MM.1S (cell line): ENCODE measurements at regions not wholly inside any gene's neighbourhood (a gene's known extent, or its start where the extent isn't known, plus 50 kb on each side); places are given as distances from the start of the nearest gene placed in this dataset.

Source experiments
- CTCF ChIP-seq: fragments of 300-600 bp; sonication (generic); IDR thresholded peaks from 2 replicates; pipeline ENCODE4 v1.5.1; 2016; ENCODE audit warnings: antibody characterized with exemption, low read length, mixed read lengths
- EZH2phosphoT487 ChIP-seq: fragments of 300-600 bp; sonication (generic); IDR thresholded peaks from 2 replicates; pipeline ENCODE4 v1.6.1; 2018; ENCODE audit warnings: antibody characterized with exemption, low read length

DNA sequence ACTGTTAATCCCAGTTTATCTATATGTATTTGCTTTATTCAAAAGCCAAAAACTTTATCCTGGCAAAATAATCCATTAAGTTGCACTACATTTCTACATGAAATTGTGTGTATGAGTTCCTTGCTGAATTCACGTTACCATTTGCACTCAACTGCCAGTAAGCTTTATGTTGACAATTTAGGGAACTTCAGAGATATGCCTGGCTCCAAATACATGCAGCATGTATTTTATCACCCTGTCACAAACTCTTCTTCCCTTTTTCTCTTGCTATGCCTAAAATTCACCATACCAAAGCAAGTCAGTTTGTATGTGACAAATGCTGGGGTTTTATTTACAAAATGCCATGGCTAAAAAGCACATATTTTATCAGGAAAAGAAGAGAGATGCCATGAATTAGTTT lies 157.6 kb upstream of the CDH2 start:
- TF ChIP-seq CTCF, result no peak
- TF ChIP-seq EZH2phosphoT487, result no peak
